ENCODE measurements at regions not wholly inside any gene's neighbourhood (a gene's known extent, or its start where the extent isn't known, plus 50 kb on each side); places are given as distances from the start of the nearest gene placed in this dataset.

DNA sequence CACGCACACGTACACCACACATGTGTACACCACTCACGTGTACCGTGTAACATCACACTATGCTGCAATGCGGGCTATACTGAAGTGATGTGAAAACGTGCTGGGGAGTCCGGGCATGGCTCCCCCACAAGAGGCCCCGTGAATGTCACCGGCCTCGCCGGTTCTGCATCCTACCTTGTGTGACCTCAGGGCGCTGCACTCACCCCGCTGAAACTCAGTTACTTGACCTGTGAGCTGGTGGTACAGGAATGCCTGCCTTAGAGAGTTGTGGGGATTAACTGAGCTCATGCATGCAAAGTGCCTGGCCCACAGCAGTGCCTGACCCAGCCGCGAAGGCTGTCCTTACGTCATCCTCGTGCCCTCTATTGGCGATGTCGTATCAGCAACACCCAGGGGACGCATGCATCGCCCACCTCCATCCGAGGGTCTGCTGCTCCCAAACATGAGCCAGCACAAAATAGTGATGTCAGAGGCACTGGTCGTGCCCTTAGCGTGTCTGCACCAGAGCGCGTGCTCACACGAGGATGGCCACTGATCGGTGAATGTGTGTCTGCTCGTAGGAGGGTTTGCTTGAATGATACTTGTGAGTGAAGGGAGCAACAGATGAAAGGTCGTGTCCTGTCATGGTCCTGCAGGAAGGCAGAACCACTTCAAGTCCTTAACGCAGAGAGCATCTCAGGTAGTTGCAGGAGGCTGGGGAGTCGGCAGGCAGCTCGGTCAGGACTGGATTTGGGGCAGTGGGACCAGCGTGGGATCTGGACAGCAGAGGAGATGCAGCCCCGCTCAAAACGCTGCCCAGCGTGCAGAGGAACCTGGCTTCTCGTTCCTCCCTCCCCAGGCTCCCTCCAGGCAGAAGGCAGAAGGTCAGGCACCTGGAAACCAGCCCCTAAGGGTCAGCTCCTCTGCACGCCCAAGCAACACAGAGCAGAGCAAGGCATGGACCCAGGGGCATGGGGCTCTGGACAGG is 126.2 kb upstream of the SPACA7 start:
- ATAC-seq (ENCODE audit: low FRiP score) (no peak), DNase-seq (peak in 1 of 2 donors; percentile 21)
- Histone ChIP-seq H3K4me1 (ENCODE audit: control insufficient read depth in 1 of 2, insufficient read depth in 2 of 2, low read length in 2 of 2) (no peaks in the 10 kb centered on the region), H3K36me3 (ENCODE audit: control insufficient read depth in 1 of 2, insufficient read depth in 2 of 2, low read length in 1 of 2) (no peaks in the 10 kb centered on the region), H3K27ac (ENCODE audit: low read depth in 1 of 2, low read length in 2 of 2) (no peak overlapping the region), H3K27me3 (ENCODE audit: control insufficient read depth in 1 of 2, insufficient read depth in 2 of 2, low read length in 1 of 2) (no peaks in the 10 kb centered on the region), H3K9me3 (ENCODE audit: control insufficient read depth, low read length) (no peaks in the 10 kb centered on the region), H3K4me3 (ENCODE audit: low read length in 2 of 2) (no peak overlapping the region)
- 80 to 82% methylated on average over 39 of the region's 39 CpGs for WGBS, 2 donors
- intact Hi-C loops (cut with DNase I) = no loop called here

DNA sequence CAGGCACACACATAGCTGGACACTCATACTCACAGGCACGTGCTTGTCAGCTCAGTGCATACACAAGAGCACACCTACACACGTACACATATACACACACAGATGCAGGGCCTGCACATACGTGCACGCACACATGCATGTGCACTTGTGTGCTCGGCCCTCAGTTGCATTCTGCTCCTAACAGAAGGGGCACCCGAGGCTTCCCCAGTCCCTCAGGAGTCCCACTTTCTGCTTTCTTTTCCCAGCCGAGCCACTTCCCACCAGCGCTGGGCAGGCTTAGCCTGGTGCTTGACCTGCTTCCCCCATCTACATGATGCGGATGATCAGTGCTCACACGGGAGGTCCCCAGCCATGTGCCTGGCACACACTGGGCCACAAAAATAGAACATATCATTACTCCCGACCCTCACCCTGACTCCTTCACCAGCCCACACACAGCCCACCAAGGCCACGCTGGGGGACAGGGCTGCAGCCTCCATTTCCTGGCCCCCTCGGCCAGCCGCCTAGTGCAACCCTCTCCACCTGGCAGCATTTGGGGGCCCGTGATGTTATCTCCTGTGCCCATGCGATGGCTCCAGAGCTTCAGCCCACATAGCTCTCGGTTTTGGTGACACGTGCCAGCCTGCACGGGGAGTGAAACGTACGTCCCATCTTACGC is 125.2 kb upstream of the SPACA7 start:
- intact Hi-C loops (cut with DNase I) = no loop called here
- ATAC-seq (ENCODE audit: low FRiP score) (no peak), DNase-seq (no peak)
- H3K27ac ChIP-seq (ENCODE audit: low read depth in 1 of 2, low read length in 2 of 2) = no peak overlapping the region
- H3K27me3 ChIP-seq (ENCODE audit: control insufficient read depth in 1 of 2, insufficient read depth in 2 of 2, low read length in 1 of 2) = no peaks in the 10 kb centered on the region
- no peak overlapping the region for H3K4me3 ChIP-seq (ENCODE audit: low read length in 2 of 2)
- WGBS, 2 donors = 81 to 83% methylated on average over 22 of the region's 22 CpGs
- no peaks in the 10 kb centered on the region for H3K9me3 ChIP-seq (ENCODE audit: control insufficient read depth, low read length)
- H3K4me1 ChIP-seq (ENCODE audit: control insufficient read depth in 1 of 2, insufficient read depth in 2 of 2, low read length in 2 of 2) = no peaks in the 10 kb centered on the region
- no peaks in the 10 kb centered on the region for H3K36me3 ChIP-seq (ENCODE audit: control insufficient read depth in 1 of 2, insufficient read depth in 2 of 2, low read length in 1 of 2)

DNA sequence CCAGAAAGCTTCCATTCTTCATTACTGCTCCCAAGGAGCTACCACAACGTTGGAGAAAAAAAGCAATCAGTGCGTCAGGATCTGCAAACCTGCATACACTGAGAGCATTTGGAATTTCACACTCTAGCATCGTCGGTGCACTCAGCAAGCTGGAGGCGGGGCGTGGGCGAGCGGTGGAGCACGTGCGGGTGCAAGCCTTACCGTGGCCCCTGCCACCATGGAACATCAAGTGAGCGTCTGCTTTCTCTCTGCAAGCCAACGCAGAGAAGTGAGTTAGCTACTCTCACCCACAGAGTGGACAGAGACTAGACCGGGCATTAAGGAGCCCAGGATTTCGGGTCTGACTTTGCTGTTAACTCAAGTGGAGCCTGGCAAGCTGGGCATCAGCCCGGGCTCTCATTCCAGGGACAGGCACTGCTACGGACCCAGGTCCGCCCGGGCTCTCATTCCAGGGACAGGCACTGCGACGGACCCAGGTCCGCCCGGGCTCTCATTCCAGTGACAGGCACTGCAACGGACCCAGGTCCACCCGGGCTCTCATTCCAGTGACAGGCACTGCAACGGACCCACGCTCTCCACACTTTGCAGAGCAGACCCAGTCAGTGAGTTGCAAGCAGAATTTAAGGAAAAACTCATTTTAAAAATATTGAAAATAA is 124.1 kb upstream of the SPACA7 start:
- Histone ChIP-seq H3K4me1 (ENCODE audit: control insufficient read depth in 1 of 2, insufficient read depth in 2 of 2, low read length in 2 of 2) (no peaks in the 10 kb centered on the region), H3K36me3 (ENCODE audit: control insufficient read depth in 1 of 2, insufficient read depth in 2 of 2, low read length in 1 of 2) (no peaks in the 10 kb centered on the region), H3K9me3 (ENCODE audit: control insufficient read depth, low read length) (no peaks in the 10 kb centered on the region), H3K27me3 (ENCODE audit: control insufficient read depth in 1 of 2, insufficient read depth in 2 of 2, low read length in 1 of 2) (no peaks in the 10 kb centered on the region), H3K27ac (ENCODE audit: low read depth in 1 of 2, low read length in 2 of 2) (no peak overlapping the region), H3K4me3 (ENCODE audit: low read length in 2 of 2) (no peak overlapping the region)
- intact Hi-C loops (cut with DNase I) = no loop called here
- no peak for DNase-seq
- no peak for ATAC-seq (ENCODE audit: low FRiP score)
- 75 to 80% methylated on average over 27 of the region's 27 CpGs for WGBS, 2 donors

DNA sequence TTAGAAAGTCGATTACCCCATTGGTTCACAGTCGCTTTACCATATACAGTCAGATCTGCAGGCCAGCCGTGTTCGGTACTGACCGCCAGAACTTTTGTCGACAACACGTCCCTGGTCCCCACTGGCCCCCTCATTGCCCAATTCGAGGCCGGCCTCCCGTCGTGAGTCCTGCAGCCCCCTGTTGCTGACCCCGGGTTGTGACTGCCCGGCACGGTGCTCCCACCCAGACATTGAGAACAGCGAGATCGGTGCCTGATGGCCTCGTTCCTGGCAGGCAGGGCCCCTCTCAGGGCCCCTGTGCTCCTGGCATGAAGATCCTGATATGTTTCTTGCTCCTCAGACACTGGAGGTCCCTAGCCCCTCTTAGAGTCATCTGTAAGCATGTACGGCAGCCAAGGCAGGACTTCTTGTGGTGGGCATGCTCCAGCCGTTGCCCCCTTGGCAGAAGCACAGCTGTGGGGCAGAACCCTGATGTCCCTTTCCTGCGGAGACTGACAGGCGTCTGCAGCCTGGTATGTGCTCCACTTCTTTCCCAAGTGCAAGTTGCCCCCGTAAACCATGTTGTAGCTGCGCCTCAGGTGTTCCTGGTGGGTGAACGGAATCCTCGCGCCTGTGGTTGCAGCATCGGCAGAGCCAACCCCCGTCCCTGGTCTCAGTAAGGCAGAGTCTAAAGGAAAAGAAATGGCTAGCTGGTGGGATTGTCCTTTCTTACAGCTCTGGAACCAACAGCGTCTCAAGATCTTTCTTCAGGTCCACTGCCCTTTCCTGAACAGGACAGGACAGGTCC is 123.2 kb upstream of the SPACA7 start:
- 83 to 87% methylated on average over 29 of the region's 29 CpGs for WGBS, 2 donors
- no peak overlapping the region for H3K27ac ChIP-seq (ENCODE audit: low read depth in 1 of 2, low read length in 2 of 2)
- no peak overlapping the region for H3K4me3 ChIP-seq (ENCODE audit: low read length in 2 of 2)
- no peak for ATAC-seq (ENCODE audit: low FRiP score)
- no peaks in the 10 kb centered on the region for H3K9me3 ChIP-seq (ENCODE audit: control insufficient read depth, low read length)
- DNase-seq = peak in 1 of 2 donors; percentile 58
- no peaks in the 10 kb centered on the region for H3K27me3 ChIP-seq (ENCODE audit: control insufficient read depth in 1 of 2, insufficient read depth in 2 of 2, low read length in 1 of 2)
- H3K36me3 ChIP-seq (ENCODE audit: control insufficient read depth in 1 of 2, insufficient read depth in 2 of 2, low read length in 1 of 2) = no peaks in the 10 kb centered on the region
- H3K4me1 ChIP-seq (ENCODE audit: control insufficient read depth in 1 of 2, insufficient read depth in 2 of 2, low read length in 2 of 2) = no peaks in the 10 kb centered on the region
- intact Hi-C loops (cut with DNase I) = no loop called here

DNA sequence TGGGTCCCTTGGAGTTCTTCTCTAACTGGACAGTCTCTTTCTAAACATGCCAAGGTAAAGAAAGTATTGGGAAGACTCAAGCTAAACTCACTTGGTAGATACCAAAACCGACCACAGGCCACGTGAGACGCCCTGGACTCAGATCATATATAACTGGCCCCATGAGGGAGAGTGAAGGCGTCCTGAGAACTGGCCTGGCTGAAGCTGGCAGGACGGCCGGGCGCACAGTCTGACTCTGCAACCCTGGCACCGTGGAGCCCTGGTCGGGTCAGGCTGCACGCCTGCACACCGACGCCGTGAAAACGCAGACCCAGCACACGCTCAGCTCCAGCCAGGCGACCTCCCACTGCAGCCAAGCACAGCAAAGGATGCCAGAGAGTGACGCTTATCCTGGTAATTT is 122.5 kb upstream of the SPACA7 start:
- ATAC-seq (ENCODE audit: low FRiP score) = no peak
- no peak overlapping the region for H3K27ac ChIP-seq (ENCODE audit: low read depth in 1 of 2, low read length in 2 of 2)
- intact Hi-C loops (cut with DNase I) = no loop called here
- H3K27me3 ChIP-seq (ENCODE audit: control insufficient read depth in 1 of 2, insufficient read depth in 2 of 2, low read length in 1 of 2) = no peaks in the 10 kb centered on the region
- H3K4me1 ChIP-seq (ENCODE audit: control insufficient read depth in 1 of 2, insufficient read depth in 2 of 2, low read length in 2 of 2) = no peaks in the 10 kb centered on the region
- H3K36me3 ChIP-seq (ENCODE audit: control insufficient read depth in 1 of 2, insufficient read depth in 2 of 2, low read length in 1 of 2) = no peaks in the 10 kb centered on the region
- H3K9me3 ChIP-seq (ENCODE audit: control insufficient read depth, low read length) = no peaks in the 10 kb centered on the region
- WGBS, 2 donors = 83 to 85% methylated on average over 17 of the region's 17 CpGs
- DNase-seq = no peak
- no peak overlapping the region for H3K4me3 ChIP-seq (ENCODE audit: low read length in 2 of 2)

DNA sequence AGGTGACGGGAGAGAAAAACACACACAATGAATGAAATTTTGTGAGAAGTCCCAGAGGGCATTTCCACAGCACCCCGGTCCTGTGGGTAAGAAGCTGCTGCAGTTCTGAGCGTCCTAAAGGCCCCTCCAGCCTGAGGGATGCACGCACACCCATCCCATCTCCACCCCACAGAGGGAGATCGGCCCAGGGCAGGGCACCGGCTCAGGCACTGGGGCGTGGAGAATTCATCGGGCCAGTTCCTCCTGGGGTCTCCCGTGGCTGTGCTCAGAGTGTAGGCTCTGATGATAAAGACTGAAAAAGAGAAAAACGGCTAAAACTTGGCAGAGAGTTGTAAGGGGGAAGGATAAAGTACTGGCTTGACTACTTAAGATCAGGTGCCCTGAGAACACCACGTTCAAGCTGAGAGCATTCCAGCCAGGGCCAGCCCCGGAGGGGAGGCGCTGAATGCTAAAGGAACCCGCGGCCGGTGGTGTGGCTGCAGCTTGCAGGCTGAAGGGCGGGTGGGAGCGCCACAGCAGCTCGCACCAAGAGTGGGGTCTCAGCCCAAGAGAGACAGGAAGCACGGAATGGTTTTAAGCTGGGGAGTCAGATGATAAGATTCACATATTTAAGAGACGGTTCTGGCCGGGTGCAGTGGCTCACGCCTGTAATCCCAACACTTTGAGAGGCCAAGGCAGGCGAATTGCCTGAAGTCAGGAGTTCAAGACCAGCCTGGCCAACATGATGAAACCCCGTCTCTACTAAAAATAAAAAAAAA is 121.9 kb upstream of the SPACA7 start:
- Histone ChIP-seq H3K36me3 (ENCODE audit: control insufficient read depth in 1 of 2, insufficient read depth in 2 of 2, low read length in 1 of 2) (no peaks in the 10 kb centered on the region), H3K4me3 (ENCODE audit: low read length in 2 of 2) (no peak overlapping the region), H3K9me3 (ENCODE audit: control insufficient read depth, low read length) (no peaks in the 10 kb centered on the region), H3K27me3 (ENCODE audit: control insufficient read depth in 1 of 2, insufficient read depth in 2 of 2, low read length in 1 of 2) (no peaks in the 10 kb centered on the region), H3K4me1 (ENCODE audit: control insufficient read depth in 1 of 2, insufficient read depth in 2 of 2, low read length in 2 of 2) (no peaks in the 10 kb centered on the region), H3K27ac (ENCODE audit: low read depth in 1 of 2, low read length in 2 of 2) (no peak overlapping the region)
- DNase-seq (no peak), ATAC-seq (ENCODE audit: low FRiP score) (no peak)
- intact Hi-C loops (cut with DNase I) = no loop called here
- 68 to 70% methylated on average over 25 of the region's 25 CpGs for WGBS, 2 donors

DNA sequence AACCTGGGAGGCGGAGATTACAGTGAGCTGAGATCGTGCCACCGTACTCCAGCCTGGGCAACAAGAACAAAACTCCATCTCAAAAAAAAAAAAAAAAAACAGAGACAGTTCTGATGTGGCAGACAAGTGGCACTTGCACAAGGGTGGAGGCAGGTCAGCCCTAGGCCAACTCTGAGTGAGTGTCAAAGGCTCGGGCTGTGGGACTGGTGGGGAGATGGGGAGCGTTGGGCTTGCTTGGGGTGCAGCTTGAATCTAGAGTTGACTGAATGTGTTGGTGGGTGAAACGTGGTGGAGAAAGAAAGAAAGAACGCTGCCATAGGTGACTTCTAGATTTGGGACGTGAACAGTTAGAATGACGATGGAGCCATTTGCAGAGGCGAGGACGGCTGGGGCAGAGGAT is 121.3 kb upstream of the SPACA7 start:
- 91 to 93% methylated on average over 11 of the region's 11 CpGs for WGBS, 2 donors
- DNase-seq = no peak
- H3K4me1 ChIP-seq (ENCODE audit: control insufficient read depth in 1 of 2, insufficient read depth in 2 of 2, low read length in 2 of 2) = no peaks in the 10 kb centered on the region
- H3K27me3 ChIP-seq (ENCODE audit: control insufficient read depth in 1 of 2, insufficient read depth in 2 of 2, low read length in 1 of 2) = no peaks in the 10 kb centered on the region
- H3K27ac ChIP-seq (ENCODE audit: low read depth in 1 of 2, low read length in 2 of 2) = no peak overlapping the region
- H3K4me3 ChIP-seq (ENCODE audit: low read length in 2 of 2) = no peak overlapping the region
- no peaks in the 10 kb centered on the region for H3K36me3 ChIP-seq (ENCODE audit: control insufficient read depth in 1 of 2, insufficient read depth in 2 of 2, low read length in 1 of 2)
- no peaks in the 10 kb centered on the region for H3K9me3 ChIP-seq (ENCODE audit: control insufficient read depth, low read length)
- ATAC-seq (ENCODE audit: low FRiP score) = no peak
- intact Hi-C loops (cut with DNase I) = no loop called here
